HFFc6 (cell line): ENCODE measurements at regions not wholly inside any gene's neighbourhood (a gene's known extent, or its start where the extent isn't known, plus 50 kb on each side); places are given as distances from the start of the nearest gene placed in this dataset.
"Not testable (repeated sequence)": the region's sequence is repeated elsewhere in the genome, so short reads cannot be mapped to it uniquely, and the experiment has no call there.

Experiments
- DNase-seq: peaks from one replicate; pipeline ENCODE4 v3.0.0-alpha.2; 2018
- H3K27ac Mint-ChIP-seq: 2 replicates; pipeline ENCODE4 v1.8.0; 2020; ENCODE audit warnings: mild to moderate bottlenecking, mixed read lengths
- H3K27me3 Mint-ChIP-seq: 2 replicates; pipeline ENCODE4 v1.8.0; 2021; ENCODE audit warnings: mild to moderate bottlenecking, moderate library complexity, mixed read lengths; ENCODE audit not compliant: insufficient read depth
- H3K36me3 Mint-ChIP-seq: 2 replicates; pipeline ENCODE4 v1.8.0; 2021; ENCODE audit warnings: low read depth, mixed read lengths
- H3K4me1 Mint-ChIP-seq: 2 replicates; pipeline ENCODE4 v1.8.0; 2020; ENCODE audit warnings: low read depth, mixed read lengths
- H3K4me3 Mint-ChIP-seq: 2 replicates; pipeline ENCODE4 v1.8.0; 2020; ENCODE audit warnings: mild to moderate bottlenecking, moderate library complexity, mixed read lengths
- H3K9me3 Mint-ChIP-seq: 2 replicates; pipeline ENCODE4 v1.8.0; 2020; ENCODE audit warnings: mild to moderate bottlenecking, mixed read lengths
- TF ChIP-seq, protein P1 (sequence below): fragments of 200-600 bp; sonication (generic); IDR thresholded peaks from 2 replicates; pipeline ENCODE4 v1.5.0; 2021; ENCODE audit warnings: antibody characterized with exemption, mild to moderate bottlenecking

DNA sequence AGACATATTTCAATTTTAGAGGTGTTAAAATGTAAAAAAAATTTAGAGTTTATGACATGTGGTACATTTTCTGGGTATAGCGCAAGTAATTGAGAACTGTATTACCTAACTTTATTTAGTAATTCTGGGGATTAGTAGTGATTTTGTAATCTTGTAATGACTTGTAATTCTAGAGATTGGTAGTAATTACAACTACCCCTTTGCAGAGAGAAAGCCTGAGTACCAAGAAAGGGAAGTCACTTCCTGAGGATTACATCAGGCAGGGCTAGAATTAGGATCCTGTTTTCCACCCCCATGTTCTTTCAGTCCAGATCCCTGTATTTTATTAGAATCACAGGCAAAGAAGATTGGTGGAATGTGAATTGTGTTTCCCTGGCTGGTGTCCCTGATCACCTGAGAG lies 274.9 kb downstream of the KCNRG start:
- Mint-ChIP-seq H3K36me3 (no peaks in the 10 kb centered on the region), H3K9me3 (no peaks in the 10 kb centered on the region), H3K27ac (no peak overlapping the region), H3K4me3 (no peak overlapping the region), H3K27me3 (no peaks in the 10 kb centered on the region; the same call in none of the 2 replicates), H3K4me1 (no peaks in the 10 kb centered on the region)
- DNase-seq: no peak
- TF ChIP-seq, protein P1, sequence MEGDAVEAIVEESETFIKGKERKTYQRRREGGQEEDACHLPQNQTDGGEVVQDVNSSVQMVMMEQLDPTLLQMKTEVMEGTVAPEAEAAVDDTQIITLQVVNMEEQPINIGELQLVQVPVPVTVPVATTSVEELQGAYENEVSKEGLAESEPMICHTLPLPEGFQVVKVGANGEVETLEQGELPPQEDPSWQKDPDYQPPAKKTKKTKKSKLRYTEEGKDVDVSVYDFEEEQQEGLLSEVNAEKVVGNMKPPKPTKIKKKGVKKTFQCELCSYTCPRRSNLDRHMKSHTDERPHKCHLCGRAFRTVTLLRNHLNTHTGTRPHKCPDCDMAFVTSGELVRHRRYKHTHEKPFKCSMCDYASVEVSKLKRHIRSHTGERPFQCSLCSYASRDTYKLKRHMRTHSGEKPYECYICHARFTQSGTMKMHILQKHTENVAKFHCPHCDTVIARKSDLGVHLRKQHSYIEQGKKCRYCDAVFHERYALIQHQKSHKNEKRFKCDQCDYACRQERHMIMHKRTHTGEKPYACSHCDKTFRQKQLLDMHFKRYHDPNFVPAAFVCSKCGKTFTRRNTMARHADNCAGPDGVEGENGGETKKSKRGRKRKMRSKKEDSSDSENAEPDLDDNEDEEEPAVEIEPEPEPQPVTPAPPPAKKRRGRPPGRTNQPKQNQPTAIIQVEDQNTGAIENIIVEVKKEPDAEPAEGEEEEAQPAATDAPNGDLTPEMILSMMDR: no peak

DNA sequence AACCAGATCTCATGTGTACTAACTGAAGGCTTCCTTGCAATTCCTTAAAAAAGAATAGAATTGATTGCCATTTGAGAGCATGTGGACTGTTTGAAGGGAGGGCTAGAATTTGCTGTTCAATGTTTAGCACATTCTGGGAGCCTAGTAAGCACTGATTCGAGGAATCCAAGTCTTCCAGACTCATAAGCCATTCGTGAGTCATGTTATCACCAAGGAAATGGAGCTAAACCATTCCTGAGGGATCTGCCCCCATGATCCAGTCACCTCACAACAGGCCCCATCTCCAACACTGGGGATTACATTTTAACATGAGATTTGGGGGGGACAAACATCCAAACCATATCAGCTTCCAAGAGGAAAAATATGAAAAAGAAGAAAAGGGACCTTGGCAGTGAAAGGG lies 276.4 kb downstream of the KCNRG start:
- no peak overlapping the region for H3K4me3 Mint-ChIP-seq
- TF ChIP-seq, protein P1: no peak
- no peak for DNase-seq
- H3K36me3 Mint-ChIP-seq: no peaks in the 10 kb centered on the region
- no peaks in the 10 kb centered on the region for H3K9me3 Mint-ChIP-seq
- H3K4me1 Mint-ChIP-seq: no peaks in the 10 kb centered on the region
- H3K27me3 Mint-ChIP-seq: no peaks in the 10 kb centered on the region; the same call in none of the 2 replicates
- no peak overlapping the region for H3K27ac Mint-ChIP-seq

DNA sequence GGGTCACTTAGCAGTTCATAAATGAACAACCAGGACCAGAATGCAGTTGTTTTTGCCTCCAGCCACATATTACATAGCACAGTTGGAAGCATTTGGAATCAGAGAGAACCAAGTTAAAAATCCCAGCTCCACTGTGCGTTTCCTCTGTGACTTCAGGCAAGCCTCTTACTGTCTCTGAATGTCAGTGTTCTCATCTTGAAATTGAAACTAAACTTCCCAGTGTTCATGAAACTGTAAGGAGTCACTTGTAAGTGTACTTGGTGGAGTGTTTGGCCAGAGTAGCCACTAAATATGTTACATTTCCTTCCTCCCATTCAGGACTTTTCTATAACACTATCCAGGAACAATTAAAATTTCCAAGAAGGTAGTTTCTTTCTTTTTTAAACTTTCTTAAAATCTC lies 276.8 kb downstream of the KCNRG start:
- TF ChIP-seq, protein P1: no peak
- H3K9me3 Mint-ChIP-seq: no peaks in the 10 kb centered on the region
- DNase-seq: no peak
- no peaks in the 10 kb centered on the region; the same call in none of the 2 replicates for H3K27me3 Mint-ChIP-seq
- H3K4me1 Mint-ChIP-seq: no peaks in the 10 kb centered on the region
- H3K36me3 Mint-ChIP-seq: no peaks in the 10 kb centered on the region
- no peak overlapping the region for H3K27ac Mint-ChIP-seq
- H3K4me3 Mint-ChIP-seq: no peak overlapping the region

DNA sequence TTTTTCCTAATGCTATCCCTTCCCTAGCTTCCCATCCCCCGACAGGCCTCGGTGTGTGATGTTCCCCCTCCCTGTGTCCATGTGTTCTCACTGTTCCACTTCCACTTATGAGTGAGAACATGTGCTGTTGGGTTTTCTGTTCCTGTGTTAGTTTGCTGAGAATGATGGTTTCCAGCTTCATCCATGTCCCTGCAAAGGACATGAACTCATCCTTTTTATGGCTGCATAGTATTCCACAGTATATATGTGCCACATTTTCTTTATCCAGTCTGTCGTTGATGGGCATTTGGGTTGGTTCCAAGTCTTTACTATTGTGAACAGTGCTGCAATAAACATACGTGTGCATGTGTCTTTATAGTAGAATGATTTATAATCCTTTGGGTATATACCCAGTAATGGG lies 279.2 kb downstream of the KCNRG start:
- H3K4me3 Mint-ChIP-seq, H3K36me3 Mint-ChIP-seq, H3K9me3 Mint-ChIP-seq: not testable (repeated sequence)

DNA sequence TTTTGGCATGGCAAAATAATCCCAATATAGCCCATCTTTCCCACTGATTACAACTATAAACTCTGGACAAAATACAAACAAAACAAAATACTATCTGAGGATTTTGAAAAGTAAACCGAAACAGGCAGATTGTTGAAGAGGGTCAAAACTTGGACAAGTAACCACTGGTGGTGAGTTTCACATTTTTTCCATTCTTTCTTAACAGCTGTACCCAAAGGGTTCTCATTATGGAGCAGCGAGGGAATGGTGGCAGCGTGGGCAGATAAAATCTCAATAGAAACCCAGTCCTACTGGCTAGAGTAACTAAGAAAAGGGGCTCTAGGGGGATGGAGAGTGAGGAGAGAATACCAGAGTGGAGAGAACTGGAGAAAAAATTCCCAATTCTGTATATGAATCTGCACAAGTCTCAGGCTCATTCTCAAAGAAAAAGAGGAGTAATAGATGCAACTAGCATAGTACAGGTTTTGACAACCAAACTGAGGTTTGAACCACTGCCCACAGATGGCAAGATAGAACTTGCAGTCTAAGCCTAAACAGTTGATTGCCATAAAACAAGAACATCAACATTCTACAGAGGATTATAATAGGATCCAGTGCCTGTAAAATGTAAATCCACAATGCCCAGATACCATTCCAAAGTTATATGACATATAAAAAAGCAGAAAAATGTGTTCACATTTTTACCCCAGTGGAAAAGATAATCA lies 284.5 kb downstream of the KCNRG start:
- Mint-ChIP-seq H3K4me1 (no peaks in the 10 kb centered on the region), H3K27me3 (peaks cover 11% of the 10 kb centered on the region), H3K9me3 (no peaks in the 10 kb centered on the region), H3K36me3 (no peaks in the 10 kb centered on the region), H3K27ac (no peak overlapping the region), H3K4me3 (no peak overlapping the region)
- no peak for DNase-seq
- TF ChIP-seq, protein P1: no peak

More for the DNA sequence above, 279.2 kb downstream of the KCNRG start:
- not testable (repeated sequence) for H3K27ac Mint-ChIP-seq, H3K27me3 Mint-ChIP-seq, DNase-seq, H3K4me1 Mint-ChIP-seq

DNA sequence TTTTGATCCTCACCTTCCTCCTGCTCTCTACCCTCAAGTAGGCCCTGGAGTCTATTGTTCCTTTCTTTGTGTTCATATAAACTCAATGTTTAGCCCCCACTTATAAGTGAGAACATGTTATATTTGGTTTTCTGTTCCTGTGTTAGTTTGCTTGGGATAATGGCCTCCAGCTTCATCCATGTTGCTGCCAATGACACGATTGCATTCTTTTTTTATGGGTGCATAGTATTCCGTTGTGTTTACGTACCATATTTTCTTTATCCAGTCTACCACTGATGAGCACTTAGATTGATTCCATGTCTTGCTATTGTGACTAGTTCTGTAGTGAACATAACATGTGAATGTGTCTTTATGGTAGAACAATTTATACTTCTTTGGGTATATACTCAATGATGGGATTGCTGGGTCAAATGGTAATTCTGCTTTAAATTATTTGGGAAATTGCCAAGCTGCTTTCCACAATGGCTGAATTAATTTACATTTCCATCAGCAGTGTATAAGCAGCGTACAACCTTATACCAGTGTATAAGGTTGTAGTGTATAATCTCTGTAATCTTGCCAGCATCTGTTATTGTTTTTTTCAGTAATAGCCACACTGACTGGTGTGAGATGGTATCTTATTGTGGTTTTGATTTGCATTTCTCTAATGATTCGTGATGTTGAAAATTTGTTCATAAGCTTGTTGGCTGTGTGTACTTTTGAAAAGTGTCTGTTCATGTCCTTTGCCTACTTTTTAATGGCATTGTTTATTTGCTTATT lies 288.9 kb downstream of the KCNRG start:
- Mint-ChIP-seq H3K27ac (no peak overlapping the region), H3K36me3 (no peaks in the 10 kb centered on the region), H3K27me3 (peaks cover 8% of the 10 kb centered on the region), H3K9me3 (no peaks in the 10 kb centered on the region), H3K4me1 (no peaks in the 10 kb centered on the region), H3K4me3 (no peak overlapping the region)
- TF ChIP-seq, protein P1: no peak
- DNase-seq: no peak
